Body of pancreas (tissue), 4 donors: ENCODE measurements at regions not wholly inside any gene's neighbourhood (a gene's known extent, or its start where the extent isn't known, plus 50 kb on each side); places are given as distances from the start of the nearest gene placed in this dataset.

Experiments
- CTCF ChIP-seq, 7 experiments: fragments of 450-650 bp in 4 of 7; fragments of 200-600 bp in 3 of 7; sonication (generic) in 3 of 7; IDR thresholded peaks; one replicate each; pipeline ENCODE4 v1.5.1; 2016 to 2019; ENCODE audit warnings: antibody characterized with exemption in 7 of 7
- POLR2A ChIP-seq, 3 donors: fragments of 450-650 bp; IDR thresholded peaks; one replicate each; pipeline ENCODE4 v1.6.1; 2016; ENCODE audit warnings: antibody characterized with exemption in 3 of 3, mild to moderate bottlenecking in 2 of 3

GRCh38 chr18:75865639-75866038 is 438.1 kb upstream of the SMIM21 start:
- TF ChIP-seq CTCF (IDR thresholded peaks at IDR 0.05): no peak
- no peak for TF ChIP-seq POLR2A (IDR thresholded peaks at IDR 0.05)
